ENCODE measurements at regions not wholly inside any gene's neighbourhood (a gene's known extent, or its start where the extent isn't known, plus 50 kb on each side); places are given as distances from the start of the nearest gene placed in this dataset.

DNA sequence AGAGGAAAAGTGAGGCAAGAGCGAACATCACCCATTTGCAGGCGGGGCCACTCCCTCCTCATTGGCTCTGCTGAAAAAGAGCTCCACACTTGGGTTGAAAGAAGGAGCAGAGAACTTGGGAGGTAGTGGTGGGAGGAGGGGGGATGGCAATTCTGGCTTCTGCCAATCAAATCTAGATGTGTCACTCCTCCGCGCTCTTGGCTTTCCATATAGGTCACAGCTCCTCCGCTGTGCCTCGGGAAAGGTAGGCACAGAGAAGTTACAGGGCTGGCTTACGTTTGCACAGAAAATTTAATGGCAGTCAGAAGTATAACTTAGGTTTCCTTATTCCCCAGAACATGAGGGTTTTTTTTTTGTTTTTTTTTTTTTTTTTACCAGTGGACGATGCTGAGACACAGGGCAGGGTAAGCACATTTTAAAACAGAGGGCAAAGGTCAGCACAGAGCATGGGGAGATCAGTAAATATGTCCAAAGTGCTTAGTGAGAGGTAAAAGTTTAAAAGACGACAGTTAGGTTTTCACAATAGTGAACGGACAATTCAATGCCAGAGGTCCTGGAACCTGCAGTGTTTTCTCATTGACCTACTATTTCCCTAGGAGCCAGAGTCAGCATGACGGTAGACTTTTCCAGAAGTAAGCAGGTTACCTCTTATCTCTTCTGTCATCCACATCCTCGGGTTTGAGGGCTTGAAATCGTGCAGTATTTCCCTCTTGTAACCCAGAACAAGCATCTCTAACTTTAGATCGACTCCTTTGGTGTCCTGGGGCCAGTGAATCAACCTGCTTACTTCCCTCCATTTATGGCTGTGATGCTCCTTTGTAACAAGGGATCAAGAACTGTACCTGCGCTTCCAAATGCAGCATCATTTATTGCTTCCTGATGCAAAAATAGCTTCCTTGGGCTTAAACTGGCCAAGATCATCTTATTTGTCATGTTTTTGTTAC, 258.9 kb upstream of the PROX1 start:
- H3K4me3 ChIP-seq (ENCODE audit: low read length): no peak overlapping the region
- WGBS: 93% methylated on average over 15 of the region's 15 CpGs

GRCh38 chr1:213733705-213734104, 254.1 kb upstream of the PROX1 start:
- no peaks in the 10 kb centered on the region; the same call in 1 of the 2 replicates for H3K9me3 ChIP-seq (ENCODE audit: insufficient read depth, low read depth, low read length)
- WGBS: 100% methylated on average over 1 of the region's 1 CpG
- no peaks in the 10 kb centered on the region for H3K4me1 ChIP-seq (ENCODE audit: insufficient read depth, low read length)
- H3K27me3 ChIP-seq (ENCODE audit: insufficient read depth, low read length): no peaks in the 10 kb centered on the region
- no peak overlapping the region for H3K9ac ChIP-seq (ENCODE audit: low read depth, low read length)
- no peaks in the 10 kb centered on the region for H3K36me3 ChIP-seq (ENCODE audit: insufficient read depth, low read length)
- H3K4me3 ChIP-seq (ENCODE audit: low read length): no peak overlapping the region
- H3K27ac ChIP-seq (ENCODE audit: low read depth, low read length): no peak overlapping the region

More for the DNA sequence above, 258.9 kb upstream of the PROX1 start:
- Histone ChIP-seq H3K36me3 (ENCODE audit: insufficient read depth, low read length) (no peaks in the 10 kb centered on the region), H3K9ac (ENCODE audit: low read depth, low read length) (no peak overlapping the region), H3K27ac (ENCODE audit: low read depth, low read length) (no peak overlapping the region), H3K27me3 (ENCODE audit: insufficient read depth, low read length) (no peaks in the 10 kb centered on the region; the same call in 1 of the 2 replicates), H3K4me1 (ENCODE audit: insufficient read depth, low read length) (no peaks in the 10 kb centered on the region), H3K9me3 (ENCODE audit: insufficient read depth, low read depth, low read length) (no peaks in the 10 kb centered on the region; the same call in 1 of the 2 replicates)

DNA sequence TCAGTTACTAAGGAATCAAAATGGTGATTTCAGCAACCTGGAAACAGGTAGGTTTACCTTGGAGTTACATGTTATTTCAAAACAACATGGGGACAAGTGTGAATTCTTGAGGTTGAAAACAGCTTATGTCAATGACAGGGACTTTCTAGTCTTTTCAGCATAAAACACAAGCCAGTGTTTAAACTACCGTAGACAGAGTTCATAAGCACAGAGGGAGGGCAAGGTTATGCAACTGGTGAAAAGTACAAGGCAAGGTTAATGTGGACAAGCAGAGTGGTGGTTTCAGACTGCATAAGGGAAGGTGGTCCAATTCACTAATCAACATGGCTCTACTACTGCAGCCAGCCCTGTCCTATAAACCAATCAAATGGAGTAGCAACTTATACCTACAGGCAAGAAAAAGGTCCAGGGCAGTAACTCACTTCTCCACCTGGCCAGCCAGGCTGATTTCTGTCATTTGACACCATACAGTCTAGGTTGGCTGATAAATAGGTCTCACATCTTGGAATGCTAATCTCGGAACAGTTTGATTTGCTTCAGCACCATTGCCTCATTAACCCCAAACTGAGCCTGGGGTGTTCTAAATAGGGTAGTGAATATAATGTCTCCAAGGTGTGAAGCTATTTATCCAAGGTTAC, 250.3 kb upstream of the PROX1 start:
- Histone ChIP-seq H3K4me1 (ENCODE audit: insufficient read depth, low read length) (no peaks in the 10 kb centered on the region), H3K36me3 (ENCODE audit: insufficient read depth, low read length) (no peaks in the 10 kb centered on the region), H3K4me3 (ENCODE audit: low read length) (no peak overlapping the region), H3K27me3 (ENCODE audit: insufficient read depth, low read length) (no peaks in the 10 kb centered on the region), H3K27ac (ENCODE audit: low read depth, low read length) (no peak overlapping the region), H3K9me3 (ENCODE audit: insufficient read depth, low read depth, low read length) (no peaks in the 10 kb centered on the region), H3K9ac (ENCODE audit: low read depth, low read length) (no peak overlapping the region)
- WGBS: 93% methylated on average over 2 of the region's 2 CpGs

- whole genome bisulfite sequencing: 87% methylated on average over 2 of the region's 2 CpGs
- H3K27ac ChIP-seq (ENCODE audit: low read depth, low read length): no peak overlapping the region
- H3K4me3 ChIP-seq (ENCODE audit: low read length): no peak overlapping the region
- H3K9me3 ChIP-seq (ENCODE audit: insufficient read depth, low read depth, low read length): no peaks in the 10 kb centered on the region
- H3K4me1 ChIP-seq (ENCODE audit: insufficient read depth, low read length): no peaks in the 10 kb centered on the region
- H3K9ac ChIP-seq (ENCODE audit: low read depth, low read length): no peak overlapping the region
- no peaks in the 10 kb centered on the region for H3K36me3 ChIP-seq (ENCODE audit: insufficient read depth, low read length)
- H3K27me3 ChIP-seq (ENCODE audit: insufficient read depth, low read length): no peaks in the 10 kb centered on the region
Observed at GRCh38 chr1:213738658-213739057, 249.1 kb upstream of the PROX1 start.

GRCh38 chr1:213742992-213743391, 244.8 kb upstream of the PROX1 start:
- no peak overlapping the region for H3K27ac ChIP-seq (ENCODE audit: low read depth, low read length)
- no peaks in the 10 kb centered on the region for H3K27me3 ChIP-seq (ENCODE audit: insufficient read depth, low read length)
- H3K9ac ChIP-seq (ENCODE audit: low read depth, low read length): no peak overlapping the region
- H3K4me3 ChIP-seq (ENCODE audit: low read length): no peak overlapping the region
- no peaks in the 10 kb centered on the region for H3K9me3 ChIP-seq (ENCODE audit: insufficient read depth, low read depth, low read length)
- H3K4me1 ChIP-seq (ENCODE audit: insufficient read depth, low read length): 0 out of 2 replicates have a peak, but pooled peaks cover 2% of the 10 kb centered on the region
- H3K36me3 ChIP-seq (ENCODE audit: insufficient read depth, low read length): no peaks in the 10 kb centered on the region
- WGBS: 64% methylated on average over 3 of the region's 4 CpGs

- H3K9me3 ChIP-seq (ENCODE audit: insufficient read depth, low read depth, low read length): no peaks in the 10 kb centered on the region
- 75% methylated on average over 3 of the region's 3 CpGs for WGBS
- no peak overlapping the region for H3K9ac ChIP-seq (ENCODE audit: low read depth, low read length)
- 0 out of 2 replicates have a peak, but pooled peaks cover 2% of the 10 kb centered on the region for H3K4me1 ChIP-seq (ENCODE audit: insufficient read depth, low read length)
- H3K27ac ChIP-seq (ENCODE audit: low read depth, low read length): no peak overlapping the region
- H3K4me3 ChIP-seq (ENCODE audit: low read length): no peak overlapping the region
- H3K27me3 ChIP-seq (ENCODE audit: insufficient read depth, low read length): no peaks in the 10 kb centered on the region
- no peaks in the 10 kb centered on the region for H3K36me3 ChIP-seq (ENCODE audit: insufficient read depth, low read length)
Observed at GRCh38 chr1:213744780-213745179, 243.0 kb upstream of the PROX1 start.

DNA sequence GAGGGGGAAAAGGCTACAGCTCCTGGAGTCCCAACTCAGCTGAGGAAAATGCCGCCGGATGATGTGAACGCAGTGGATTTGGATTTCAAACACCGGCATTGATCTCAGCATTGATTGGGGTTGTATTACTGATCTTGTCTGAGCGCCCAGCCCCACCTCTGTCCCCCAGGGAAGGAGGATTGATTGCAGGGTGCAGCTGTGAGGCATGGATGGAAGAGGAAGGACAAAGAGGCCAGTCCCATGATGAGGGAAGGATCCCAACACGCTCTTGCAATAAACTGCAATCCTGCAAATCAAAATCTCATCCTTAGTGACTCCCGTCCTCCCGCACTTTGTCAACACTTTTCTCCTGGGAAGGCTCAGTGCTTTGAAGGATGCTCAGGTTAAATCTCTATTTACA, 242.3 kb upstream of the PROX1 start:
- no peak overlapping the region for H3K9ac ChIP-seq (ENCODE audit: low read depth, low read length)
- no peaks in the 10 kb centered on the region for H3K27me3 ChIP-seq (ENCODE audit: insufficient read depth, low read length)
- H3K27ac ChIP-seq (ENCODE audit: low read depth, low read length): no peak overlapping the region
- 0 out of 2 replicates have a peak, but pooled peaks cover 2% of the 10 kb centered on the region for H3K4me1 ChIP-seq (ENCODE audit: insufficient read depth, low read length)
- H3K36me3 ChIP-seq (ENCODE audit: insufficient read depth, low read length): no peaks in the 10 kb centered on the region
- no peak overlapping the region for H3K4me3 ChIP-seq (ENCODE audit: low read length)
- WGBS: 94% methylated on average over 8 of the region's 8 CpGs
- H3K9me3 ChIP-seq (ENCODE audit: insufficient read depth, low read depth, low read length): no peaks in the 10 kb centered on the region

- H3K4me3 ChIP-seq (ENCODE audit: low read length): no peak overlapping the region
- WGBS: 92% methylated on average over 8 of the region's 8 CpGs
- no peaks in the 10 kb centered on the region for H3K27me3 ChIP-seq (ENCODE audit: insufficient read depth, low read length)
- H3K4me1 ChIP-seq (ENCODE audit: insufficient read depth, low read length): 0 out of 2 replicates have a peak, but pooled peaks cover 2% of the 10 kb centered on the region
- H3K9me3 ChIP-seq (ENCODE audit: insufficient read depth, low read depth, low read length): no peaks in the 10 kb centered on the region
- H3K36me3 ChIP-seq (ENCODE audit: insufficient read depth, low read length): no peaks in the 10 kb centered on the region
- H3K27ac ChIP-seq (ENCODE audit: low read depth, low read length): no peak overlapping the region
- no peak overlapping the region for H3K9ac ChIP-seq (ENCODE audit: low read depth, low read length)
Observed at GRCh38 chr1:213749558-213749957, 238.2 kb upstream of the PROX1 start.

- Histone ChIP-seq H3K4me3 (ENCODE audit: low read length) (no peak overlapping the region), H3K27me3 (ENCODE audit: insufficient read depth, low read length) (no peaks in the 10 kb centered on the region), H3K27ac (ENCODE audit: low read depth, low read length) (no peak overlapping the region), H3K9ac (ENCODE audit: low read depth, low read length) (no peak overlapping the region), H3K4me1 (ENCODE audit: insufficient read depth, low read length) (no peaks in the 10 kb centered on the region), H3K9me3 (ENCODE audit: insufficient read depth, low read depth, low read length) (no peaks in the 10 kb centered on the region), H3K36me3 (ENCODE audit: insufficient read depth, low read length) (no peaks in the 10 kb centered on the region)
- 75% methylated on average over 5 of the region's 6 CpGs for WGBS
Observed at GRCh38 chr1:213750231-213751063, 237.3 kb upstream of the PROX1 start.

DNA sequence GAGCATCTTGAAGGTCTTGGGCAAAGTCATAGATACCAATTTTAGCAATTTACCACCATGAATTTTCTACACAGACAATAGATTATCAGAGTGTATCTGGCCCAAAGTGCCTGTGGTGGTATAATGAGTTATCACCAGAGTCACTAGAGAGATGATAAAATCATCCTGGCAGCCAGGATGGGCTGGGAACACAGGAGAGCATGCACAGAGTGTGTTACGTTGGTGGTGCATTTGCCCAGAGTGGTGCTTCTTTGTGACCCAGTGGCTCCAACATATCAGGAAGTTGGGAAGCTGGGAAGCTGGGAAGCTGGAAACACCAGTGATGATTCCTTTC, 236.7 kb upstream of the PROX1 start:
- Histone ChIP-seq H3K4me1 (ENCODE audit: insufficient read depth, low read length) (no peaks in the 10 kb centered on the region), H3K27ac (ENCODE audit: low read depth, low read length) (no peak overlapping the region), H3K9ac (ENCODE audit: low read depth, low read length) (no peak overlapping the region), H3K9me3 (ENCODE audit: insufficient read depth, low read depth, low read length) (no peaks in the 10 kb centered on the region), H3K36me3 (ENCODE audit: insufficient read depth, low read length) (no peaks in the 10 kb centered on the region), H3K4me3 (ENCODE audit: low read length) (no peak overlapping the region), H3K27me3 (ENCODE audit: insufficient read depth, low read length) (no peaks in the 10 kb centered on the region)
- 88% methylated on average over 1 of the region's 1 CpG for WGBS

All from HUES64 (cell line).